SK-N-SH treated with all-trans-retinoic acid at 6 μM for 48 hours (cell line): ENCODE measurements at regions not wholly inside any gene's neighbourhood (a gene's known extent, or its start where the extent isn't known, plus 50 kb on each side); places are given as distances from the start of the nearest gene placed in this dataset.
"Not testable (repeated sequence)": the region's sequence is repeated elsewhere in the genome, so short reads cannot be mapped to it uniquely, and the experiment has no call there.

Source experiments
- ATAC-seq: fragments of 200-7000 bp; cut with Tn5 transposase; 3 replicates; pipeline ENCODE4 v1.9.1; 2020; ENCODE audit warnings: mild to moderate bottlenecking, moderate library complexity
- ARNTL ChIP-seq: fragments of 450-650 bp; formaldehyde crosslinking; IDR thresholded peaks from 2 replicates; pipeline ENCODE4 v1.5.0; 2020; ENCODE audit warnings: low read depth, mild to moderate bottlenecking, moderate library complexity, borderline replicate concordance
- BACH2 ChIP-seq: fragments of 250-450 bp; sonication (Bioruptor Pico); IDR thresholded peaks from 2 replicates; pipeline ENCODE4 v1.9.0; 2021; ENCODE audit warnings: mild to moderate bottlenecking, borderline replicate concordance
- CREB5 ChIP-seq: fragments of 250-450 bp; sonication (Bioruptor Pico); IDR thresholded peaks from 2 replicates; pipeline ENCODE4 v1.5.1; 2020; ENCODE audit warnings: low read depth, mild to moderate bottlenecking, moderate library complexity
- CSDC2 ChIP-seq: fragments of 250-450 bp; sonication (Bioruptor Pico); IDR thresholded peaks from 2 replicates; pipeline ENCODE4 v1.5.0; 2020; ENCODE audit warnings: mild to moderate bottlenecking, moderate library complexity
- CSRNP3 ChIP-seq: fragments of 250-450 bp; sonication (Bioruptor Pico); IDR thresholded peaks from 2 replicates; pipeline ENCODE4 v1.5.1; 2021; ENCODE audit warnings: mild to moderate bottlenecking, moderate library complexity
- ESRRG ChIP-seq: fragments of 250-450 bp; sonication (Bioruptor Pico); IDR thresholded peaks from 2 replicates; pipeline ENCODE4 v1.6.1; 2021; ENCODE audit warnings: mild to moderate bottlenecking
- GLIS3 ChIP-seq: fragments of 250-450 bp; sonication (Bioruptor Pico); IDR thresholded peaks from 2 replicates; pipeline ENCODE4 v1.5.0; 2020; ENCODE audit warnings: mild to moderate bottlenecking, moderate library complexity
- ISL1 ChIP-seq: fragments of 250-450 bp; sonication (Bioruptor Pico); IDR thresholded peaks from 2 replicates; pipeline ENCODE4 v2.1.2; 2022; ENCODE audit warnings: mild to moderate bottlenecking, moderate library complexity
- OSR1 ChIP-seq: fragments of 250-450 bp; sonication (Bioruptor Pico); IDR thresholded peaks from 2 replicates; pipeline ENCODE4 v1.8.0; 2022; ENCODE audit warnings: moderate library complexity, mild to moderate bottlenecking, inconsistent platforms
- PATZ1 ChIP-seq: fragments of 250-450 bp; sonication (Bioruptor Pico); IDR thresholded peaks from 2 replicates; pipeline ENCODE4 v1.8.0; 2020; ENCODE audit warnings: mild to moderate bottlenecking, moderate library complexity, borderline replicate concordance
- RARB ChIP-seq: fragments of 250-450 bp; sonication (Bioruptor Pico); IDR thresholded peaks from 2 replicates; pipeline ENCODE4 v1.8.0; 2021; ENCODE audit warnings: mild to moderate bottlenecking, moderate library complexity
- SNAI2 ChIP-seq: fragments of 250-450 bp; sonication (Bioruptor Pico); IDR thresholded peaks from 2 replicates; pipeline ENCODE4 v1.5.0; 2020; ENCODE audit warnings: mild to moderate bottlenecking, moderate library complexity
- TCF4 ChIP-seq: fragments of 250-450 bp; sonication (Bioruptor Pico); IDR thresholded peaks from 2 replicates; pipeline ENCODE4 v1.8.0; 2021; ENCODE audit warnings: mild to moderate bottlenecking, moderate library complexity, borderline replicate concordance
- TOX ChIP-seq: fragments of 250-450 bp; sonication (Bioruptor Pico); IDR thresholded peaks from 2 replicates; pipeline ENCODE4 v1.8.0; 2021; ENCODE audit warnings: mild to moderate bottlenecking, moderate library complexity, borderline replicate concordance
- TSHZ2 ChIP-seq: fragments of 250-450 bp; sonication (Bioruptor Pico); IDR thresholded peaks from 2 replicates; pipeline ENCODE4 v1.5.0; 2020; ENCODE audit warnings: mild to moderate bottlenecking, moderate library complexity
- ZFP3 ChIP-seq: fragments of 250-450 bp; sonication (Bioruptor Pico); IDR thresholded peaks from 2 replicates; pipeline ENCODE4 v1.5.0; 2020; ENCODE audit warnings: mild to moderate bottlenecking, moderate library complexity
- ZFP30 ChIP-seq: fragments of 450-650 bp; formaldehyde crosslinking; IDR thresholded peaks from 2 replicates; pipeline ENCODE4 v1.5.0; 2022; ENCODE audit warnings: mild to moderate bottlenecking, moderate library complexity
- ZNF565 ChIP-seq: fragments of 450-650 bp; formaldehyde crosslinking; conservative IDR thresholded peaks from 2 replicates; pipeline ENCODE4 v1.5.0; 2020; ENCODE audit warnings: low read depth, mild to moderate bottlenecking, moderate library complexity
- ZNF70 ChIP-seq: fragments of 450-650 bp; formaldehyde crosslinking; IDR thresholded peaks from 2 replicates; pipeline ENCODE4 v1.5.0; 2020; ENCODE audit warnings: mild to moderate bottlenecking, moderate library complexity
- ZNF8 ChIP-seq: fragments of 450-650 bp; formaldehyde crosslinking; IDR thresholded peaks from 2 replicates; pipeline ENCODE4 v1.5.0; 2020; ENCODE audit warnings: mild to moderate bottlenecking, moderate library complexity

GRCh38 chr4:13728761-13729160, 101.2 kb upstream of the BOD1L1 start:
- ATAC-seq: no peak
- TF ChIP-seq BACH2 (CRISPR knock-in tag) (no peak), ZNF565 (CRISPR knock-in tag) (no peak), TCF4 (CRISPR knock-in tag) (no peak), RARB (no peak), SNAI2 (no peak), ESRRG (CRISPR knock-in tag) (no peak), ZFP30 (CRISPR knock-in tag) (no peak), ARNTL (CRISPR knock-in tag) (no peak), TOX (no peak), CSRNP3 (CRISPR knock-in tag) (no peak), GLIS3 (CRISPR knock-in tag) (no peak), ISL1 (CRISPR knock-in tag) (no peak)

GRCh38 chr4:13731019-13731418, 103.5 kb upstream of the BOD1L1 start:
- ATAC-seq: no peak
- no peak for TF ChIP-seq ZFP3
- no peak for TF ChIP-seq CSDC2
- no peak for TF ChIP-seq ZNF70 (CRISPR knock-in tag)
- TF ChIP-seq BACH2 (CRISPR knock-in tag): no peak
- TF ChIP-seq RARB: no peak
- TF ChIP-seq TOX: no peak
- no peak for TF ChIP-seq CSRNP3 (CRISPR knock-in tag)
- TF ChIP-seq TCF4 (CRISPR knock-in tag): no peak
- no peak for TF ChIP-seq TSHZ2 (CRISPR knock-in tag)

- no peak for ATAC-seq
- no peak for TF ChIP-seq ZFP3
- no peak for TF ChIP-seq CREB5 (CRISPR knock-in tag)
- no peak for TF ChIP-seq TOX
- no peak for TF ChIP-seq ESRRG (CRISPR knock-in tag)
- TF ChIP-seq ZNF8 (CRISPR knock-in tag): no peak
- TF ChIP-seq GLIS3 (CRISPR knock-in tag): no peak
- TF ChIP-seq TCF4 (CRISPR knock-in tag): no peak
- TF ChIP-seq PATZ1 (CRISPR knock-in tag): no peak
- no peak for TF ChIP-seq RARB
- TF ChIP-seq OSR1 (CRISPR knock-in tag): no peak
Observed at GRCh38 chr4:13733817-13734216, 106.3 kb upstream of the BOD1L1 start.

GRCh38 chr4:13750594-13750993, 123.1 kb upstream of the BOD1L1 start:
- TF ChIP-seq TSHZ2 (CRISPR knock-in tag) (no peak), ZFP30 (CRISPR knock-in tag) (no peak), TCF4 (CRISPR knock-in tag) (no peak), ZNF70 (CRISPR knock-in tag) (no peak)
- TF ChIP-seq, all 23 proteins: peak for 0
- ATAC-seq: no peak

- ATAC-seq: not testable (repeated sequence)
Observed at GRCh38 chr4:13761581-13761980, 134.1 kb upstream of the BOD1L1 start.
